VCaP (cell line): ENCODE measurements at regions not wholly inside any gene's neighbourhood (a gene's known extent, or its start where the extent isn't known, plus 50 kb on each side); places are given as distances from the start of the nearest gene placed in this dataset.
"Not testable (repeated sequence)": the region's sequence is repeated elsewhere in the genome, so short reads cannot be mapped to it uniquely, and the experiment has no call there.

Source experiments
- H3K27ac ChIP-seq: fragments of 450-650 bp; 2 replicates; pipeline ENCODE4 v1.5.1; 2017
- CTCF ChIP-seq: fragments of 450-650 bp; conservative IDR thresholded peaks from 2 replicates; pipeline ENCODE4 v1.5.1; 2017; ENCODE audit warnings: mild to moderate bottlenecking, moderate library complexity

- H3K27ac ChIP-seq, result no peak overlapping the region
- TF ChIP-seq CTCF, result no peak
These were observed 263.2 kb downstream of the EN1 start for GRCh38 chr2:118584062-118584749.

DNA sequence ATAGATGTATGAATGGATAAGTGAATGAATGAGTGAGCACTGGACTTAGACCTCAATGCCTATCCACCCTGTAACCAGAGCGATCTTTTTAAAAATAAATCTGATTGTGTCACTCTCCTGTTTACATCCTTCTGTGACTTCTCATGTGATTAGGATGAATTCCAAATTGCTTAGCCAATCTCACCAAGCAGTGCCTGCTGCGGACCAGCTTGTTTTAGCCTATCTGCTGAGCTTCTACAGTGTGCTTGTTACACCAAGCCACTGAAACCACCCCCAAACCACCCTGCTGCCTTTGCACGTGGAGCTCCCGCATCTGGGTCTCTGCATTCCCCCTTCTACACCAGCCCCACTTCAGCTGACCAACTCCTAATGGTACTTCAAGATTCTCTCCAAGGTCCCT, 265.4 kb downstream of the EN1 start:
- H3K27ac ChIP-seq, result no peak overlapping the region
- no peak for TF ChIP-seq CTCF

DNA sequence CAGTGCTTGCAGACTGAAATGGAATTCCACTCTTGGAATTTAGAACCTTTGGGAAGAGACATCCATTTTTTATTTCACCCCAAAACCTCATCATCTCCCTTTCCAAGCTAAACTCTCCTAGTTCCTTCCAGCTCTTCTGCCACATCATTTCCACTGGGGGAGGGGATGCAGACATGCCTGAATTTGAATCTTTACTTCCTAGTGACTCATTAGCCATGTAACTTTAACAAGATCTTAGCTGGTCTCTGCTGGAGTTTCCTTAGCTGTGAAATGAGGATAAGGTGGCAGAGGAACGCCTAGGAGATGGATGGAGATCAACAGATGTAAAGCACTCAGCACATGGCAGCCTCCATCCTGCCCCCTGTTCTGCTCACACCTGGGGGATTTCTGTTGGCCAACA, 266.8 kb downstream of the EN1 start:
- no peak for TF ChIP-seq CTCF
- H3K27ac ChIP-seq, result no peak overlapping the region

DNA sequence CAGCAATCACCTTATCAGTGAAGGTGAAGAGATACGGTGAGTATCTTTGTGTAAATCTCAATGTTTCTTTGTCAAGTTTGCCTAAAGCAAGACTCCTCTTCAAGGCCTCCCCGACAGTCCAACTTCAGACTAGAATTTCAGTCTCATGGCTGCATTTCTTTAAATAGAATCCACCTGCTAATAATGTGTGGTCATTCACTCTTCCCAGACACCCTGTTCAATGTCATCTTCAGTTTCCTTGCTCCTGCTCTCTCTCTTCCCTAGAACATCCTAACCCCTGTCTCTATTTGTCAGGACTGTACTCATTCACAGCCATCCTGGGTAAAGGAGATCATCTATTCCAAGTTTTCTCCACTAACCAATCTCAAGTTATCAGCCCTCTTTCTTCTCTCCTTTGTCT, 267.3 kb downstream of the EN1 start:
- TF ChIP-seq CTCF, result no peak
- H3K27ac ChIP-seq, result no peak overlapping the region

- H3K27ac ChIP-seq, result no peak overlapping the region
- no peak for TF ChIP-seq CTCF
These were observed 270.2 kb downstream of the EN1 start for GRCh38 chr2:118577202-118577601.

GRCh38 chr2:118576109-118576855, 271.2 kb downstream of the EN1 start:
- H3K27ac ChIP-seq, result no peak overlapping the region
- no peak for TF ChIP-seq CTCF

GRCh38 chr2:118572380-118572779, 275.1 kb downstream of the EN1 start:
- H3K27ac ChIP-seq, result not testable (repeated sequence)
